Progenitor cell of endocrine pancreas (in vitro differentiated cells): ENCODE measurements at regions not wholly inside any gene's neighbourhood (a gene's known extent, or its start where the extent isn't known, plus 50 kb on each side); places are given as distances from the start of the nearest gene placed in this dataset.

Source experiments
- DNase-seq: peaks from one replicate; pipeline ENCODE4 v3.0.0; 2021; ENCODE audit warnings: low spot score; ENCODE audit not compliant: unreplicated experiment
- H3K27ac Mint-ChIP-seq: 2 replicates; pipeline ENCODE4 v1.8.0; 2021; ENCODE audit warnings: mild to moderate bottlenecking, moderate library complexity, mixed read lengths
- H3K27me3 Mint-ChIP-seq: 2 replicates; pipeline ENCODE4 v1.8.0; 2021; ENCODE audit warnings: mixed read lengths
- H3K36me3 Mint-ChIP-seq: 2 replicates; pipeline ENCODE4 v1.8.0; 2022; ENCODE audit warnings: mixed read lengths; ENCODE audit not compliant: insufficient read depth
- H3K4me1 Mint-ChIP-seq: 2 replicates; pipeline ENCODE4 v1.8.0; 2021; ENCODE audit warnings: low read depth, mixed read lengths
- H3K4me3 Mint-ChIP-seq: 2 replicates; pipeline ENCODE4 v1.8.0; 2021; ENCODE audit warnings: low read depth, mild to moderate bottlenecking, moderate library complexity, mixed read lengths
- H3K9me3 Mint-ChIP-seq: 2 replicates; pipeline ENCODE4 v1.8.0; 2021; ENCODE audit warnings: low read depth, mixed read lengths
- CTCF ChIP-seq: fragments of 200-600 bp; sonication (generic); IDR thresholded peaks from one replicate; pipeline ENCODE4 v1.5.0; 2021; ENCODE audit warnings: antibody characterized with exemption, mild to moderate bottlenecking; ENCODE audit not compliant: unreplicated experiment

GRCh38 chr12:123091230-123092150, 59.4 kb downstream of the PITPNM2 start:
- Mint-ChIP-seq H3K9me3 (no peaks in the 10 kb centered on the region), H3K27ac (no peak overlapping the region), H3K4me3 (no peak overlapping the region), H3K4me1 (peaks cover 6% of the 10 kb centered on the region), H3K36me3 (no peaks in the 10 kb centered on the region), H3K27me3 (peaks cover 13% of the 10 kb centered on the region)
- no peak for DNase-seq
- no peak for TF ChIP-seq CTCF

GRCh38 chr12:123089631-123090353, 61.1 kb downstream of the PITPNM2 start:
- Mint-ChIP-seq H3K27ac (no peak overlapping the region), H3K36me3 (no peaks in the 10 kb centered on the region), H3K4me3 (no peak overlapping the region), H3K27me3 (peaks cover 18% of the 10 kb centered on the region), H3K4me1 (peaks cover 4% of the 10 kb centered on the region), H3K9me3 (no peaks in the 10 kb centered on the region)
- DNase-seq: no peak
- no peak for TF ChIP-seq CTCF

- Mint-ChIP-seq H3K9me3 (no peaks in the 10 kb centered on the region), H3K27ac (no peak overlapping the region), H3K36me3 (no peaks in the 10 kb centered on the region), H3K4me3 (no peak overlapping the region), H3K27me3 (peaks cover 18% of the 10 kb centered on the region), H3K4me1 (peaks cover 2% of the 10 kb centered on the region)
- no peak for TF ChIP-seq CTCF
- no peak for DNase-seq
Measured at GRCh38 chr12:123089140-123089539, 61.8 kb downstream of the PITPNM2 start.

GRCh38 chr12:123085730-123086487, 65.0 kb downstream of the PITPNM2 start:
- H3K4me1 Mint-ChIP-seq: peaks cover 2% of the 10 kb centered on the region
- no peak for TF ChIP-seq CTCF

GRCh38 chr12:123085066-123085465, 65.8 kb downstream of the PITPNM2 start:
- Mint-ChIP-seq H3K27ac (no peak overlapping the region), H3K36me3 (no peaks in the 10 kb centered on the region), H3K27me3 (peaks cover 13% of the 10 kb centered on the region), H3K9me3 (no peaks in the 10 kb centered on the region), H3K4me1 (peaks cover 2% of the 10 kb centered on the region), H3K4me3 (no peak overlapping the region)
- no peak for TF ChIP-seq CTCF
- no peak for DNase-seq

More at GRCh38 chr12:123085730-123086487, 65.0 kb downstream of the PITPNM2 start:
- DNase-seq: no peak
- H3K4me3 Mint-ChIP-seq: no peak overlapping the region
- no peaks in the 10 kb centered on the region for H3K36me3 Mint-ChIP-seq
- H3K27ac Mint-ChIP-seq: no peak overlapping the region
- H3K27me3 Mint-ChIP-seq: peaks cover 13% of the 10 kb centered on the region
- no peaks in the 10 kb centered on the region for H3K9me3 Mint-ChIP-seq
